ENCODE measurements at regions not wholly inside any gene's neighbourhood (a gene's known extent, or its start where the extent isn't known, plus 50 kb on each side); places are given as distances from the start of the nearest gene placed in this dataset.
"Not testable (repeated sequence)": the region's sequence is repeated elsewhere in the genome, so short reads cannot be mapped to it uniquely, and the experiment has no call there.

- DNase-seq = no peak
- Mint-ChIP-seq H3K36me3 (no peaks in the 10 kb centered on the region), H3K27ac (no peak overlapping the region), H3K27me3 (peaks cover 13% of the 10 kb centered on the region), H3K4me3 (no peak overlapping the region), H3K9me3 (no peaks in the 10 kb centered on the region), H3K4me1 (ENCODE audit: low read depth) (no peaks in the 10 kb centered on the region)
- intact Hi-C loops (cut with micrococcal nuclease) = no loop called here
- ChIA-PET CTCF (no interaction called here), POLR2A (no interaction called here)
Measured at GRCh38 chr2:237000481-237000880, 85.2 kb upstream of the COPS8 start.

GRCh38 chr2:237005341-237005740, 80.3 kb upstream of the COPS8 start:
- intact Hi-C loops (cut with micrococcal nuclease); H3K9me3 Mint-ChIP-seq: not testable (repeated sequence)

GRCh38 chr2:237011206-237011795, 74.4 kb upstream of the COPS8 start:
- Mint-ChIP-seq H3K9me3 (no peaks in the 10 kb centered on the region), H3K27ac (no peak overlapping the region), H3K36me3 (no peaks in the 10 kb centered on the region), H3K4me1 (ENCODE audit: low read depth) (no peaks in the 10 kb centered on the region), H3K4me3 (no peak overlapping the region), H3K27me3 (no peaks in the 10 kb centered on the region)
- ChIA-PET POLR2A (no interaction called here), CTCF (no interaction called here)
- DNase-seq = no peak
- intact Hi-C loops (cut with micrococcal nuclease) = no loop called here

More at GRCh38 chr2:237005341-237005740, 80.3 kb upstream of the COPS8 start:
- H3K27ac Mint-ChIP-seq; POLR2A ChIA-PET; H3K36me3 Mint-ChIP-seq; H3K4me3 Mint-ChIP-seq; H3K27me3 Mint-ChIP-seq; H3K4me1 Mint-ChIP-seq (ENCODE audit: low read depth); DNase-seq; CTCF ChIA-PET: not testable (repeated sequence)

- no peak for DNase-seq
- Mint-ChIP-seq H3K4me3 (no peak overlapping the region), H3K27me3 (no peaks in the 10 kb centered on the region), H3K9me3 (no peaks in the 10 kb centered on the region), H3K4me1 (ENCODE audit: low read depth) (no peaks in the 10 kb centered on the region), H3K27ac (no peak overlapping the region), H3K36me3 (no peaks in the 10 kb centered on the region)
- POLR2A ChIA-PET = no interaction called here
- CTCF ChIA-PET = no interaction called here
- intact Hi-C loops (cut with micrococcal nuclease) = no loop called here
Measured at GRCh38 chr2:237012004-237012403, 73.7 kb upstream of the COPS8 start.

- POLR2A ChIA-PET = no interaction called here
- H3K9me3 Mint-ChIP-seq = no peaks in the 10 kb centered on the region
- DNase-seq = no peak
Measured at GRCh38 chr2:237012577-237013267, 73.0 kb upstream of the COPS8 start.

GRCh38 chr2:237016121-237016915, 69.4 kb upstream of the COPS8 start:
- intact Hi-C loops (cut with micrococcal nuclease) = no loop called here
- Mint-ChIP-seq H3K27ac (no peak overlapping the region), H3K27me3 (no peaks in the 10 kb centered on the region), H3K4me1 (ENCODE audit: low read depth) (no peaks in the 10 kb centered on the region), H3K9me3 (no peaks in the 10 kb centered on the region), H3K4me3 (no peak overlapping the region), H3K36me3 (no peaks in the 10 kb centered on the region)
- ChIA-PET POLR2A (interaction anchor here (0.5 kb wide), 1 partner anchor 618 kb away, joined by 3 read pairs; no protein-coding TSS in a partner anchor), CTCF (no interaction called here)
- DNase-seq = no peak

More at GRCh38 chr2:237012577-237013267, 73.0 kb upstream of the COPS8 start:
- no peak overlapping the region for H3K27ac Mint-ChIP-seq
- no peaks in the 10 kb centered on the region for H3K36me3 Mint-ChIP-seq
- intact Hi-C loops (cut with micrococcal nuclease) = no loop called here
- no peaks in the 10 kb centered on the region for H3K27me3 Mint-ChIP-seq
- no peak overlapping the region for H3K4me3 Mint-ChIP-seq
- H3K4me1 Mint-ChIP-seq (ENCODE audit: low read depth) = no peaks in the 10 kb centered on the region
- CTCF ChIA-PET = no interaction called here

- Mint-ChIP-seq H3K36me3 (no peaks in the 10 kb centered on the region), H3K9me3 (peaks cover 5% of the 10 kb centered on the region), H3K4me3 (no peak overlapping the region), H3K27me3 (peaks cover 2% of the 10 kb centered on the region), H3K4me1 (ENCODE audit: low read depth) (no peaks in the 10 kb centered on the region), H3K27ac (no peak overlapping the region)
- no peak for DNase-seq
- ChIA-PET POLR2A (no interaction called here), CTCF (no interaction called here)
- intact Hi-C loops (cut with micrococcal nuclease) = no loop called here
Measured at GRCh38 chr2:237020090-237020489, 65.6 kb upstream of the COPS8 start.

GRCh38 chr2:237022533-237022932, 63.2 kb upstream of the COPS8 start:
- intact Hi-C loops (cut with micrococcal nuclease) = no loop called here
- ChIA-PET CTCF (no interaction called here), POLR2A (no interaction called here)
- H3K9me3 Mint-ChIP-seq = peaks cover 5% of the 10 kb centered on the region
- no peaks in the 10 kb centered on the region for H3K36me3 Mint-ChIP-seq
- H3K27me3 Mint-ChIP-seq = peaks cover 2% of the 10 kb centered on the region
- H3K4me3 Mint-ChIP-seq = no peak overlapping the region
- DNase-seq = no peak
- H3K4me1 Mint-ChIP-seq (ENCODE audit: low read depth) = no peaks in the 10 kb centered on the region
- H3K27ac Mint-ChIP-seq = no peak overlapping the region

- Mint-ChIP-seq H3K36me3 (no peaks in the 10 kb centered on the region), H3K4me3 (no peak overlapping the region), H3K27ac (no peak overlapping the region), H3K4me1 (ENCODE audit: low read depth) (no peaks in the 10 kb centered on the region), H3K9me3 (peaks cover 5% of the 10 kb centered on the region), H3K27me3 (peaks cover 2% of the 10 kb centered on the region)
- DNase-seq = no peak
- intact Hi-C loops (cut with micrococcal nuclease) = no loop called here
- ChIA-PET CTCF (interaction anchor here (6.2 kb wide), 1 partner anchor 511 kb away, joined by 37 read pairs; no protein-coding TSS in a partner anchor), POLR2A (no interaction called here)
Measured at GRCh38 chr2:237024255-237024654, 61.4 kb upstream of the COPS8 start.

GRCh38 chr2:237025090-237025865, 60.4 kb upstream of the COPS8 start:
- intact Hi-C loops (cut with micrococcal nuclease) = no loop called here
- Mint-ChIP-seq H3K4me1 (ENCODE audit: low read depth) (no peaks in the 10 kb centered on the region), H3K27ac (no peak overlapping the region), H3K4me3 (no peak overlapping the region), H3K9me3 (peaks cover 5% of the 10 kb centered on the region), H3K27me3 (peaks cover 2% of the 10 kb centered on the region), H3K36me3 (no peaks in the 10 kb centered on the region)
- ChIA-PET POLR2A (no interaction called here), CTCF (interaction anchor here (6.2 kb wide), 1 partner anchor 512 kb away, joined by 37 read pairs; no protein-coding TSS in a partner anchor)
- no peak for DNase-seq

GRCh38 chr2:237026981-237027711, 58.5 kb upstream of the COPS8 start:
- H3K9me3 Mint-ChIP-seq = peaks cover 5% of the 10 kb centered on the region
- no peak overlapping the region for H3K4me3 Mint-ChIP-seq
- ChIA-PET POLR2A (no interaction called here), CTCF (interaction anchor here (0.7 to 6.2 kb wide), 8 partner anchors 31 to 673 kb away, joined by 3 to 37 read pairs (median 3); partner anchors contain the start of gene ACKR3)
- no peak overlapping the region for H3K27ac Mint-ChIP-seq
- no peaks in the 10 kb centered on the region for H3K4me1 Mint-ChIP-seq (ENCODE audit: low read depth)
- peak; percentile 60 for DNase-seq
- intact Hi-C loops (cut with micrococcal nuclease) = loop anchor here (1.0 kb wide), 1 partner anchor 674 kb away; no protein-coding TSS in a partner anchor
- H3K27me3 Mint-ChIP-seq = peaks cover 2% of the 10 kb centered on the region
- H3K36me3 Mint-ChIP-seq = no peaks in the 10 kb centered on the region
